IMR-90 (cell line): ENCODE measurements at regions not wholly inside any gene's neighbourhood (a gene's known extent, or its start where the extent isn't known, plus 50 kb on each side); places are given as distances from the start of the nearest gene placed in this dataset.

Experiments
- ATAC-seq: fragments of 200-7000 bp; cut with Tn5 transposase; 2 replicates; pipeline ENCODE4 v1.9.1; 2020; ENCODE audit warnings: low read depth, mild to moderate bottlenecking, moderate library complexity
- BruUV-seq: library from RNA; stranded (reverse); fragments of 400-500 nt; replicated peaks from 2 replicates; lab custom pipeline; 2021; lab: Mats Ljungman, UMichigan
- CTCF ChIA-PET: fragments of 300-600 bp; formaldehyde crosslinking; extraction: SDS; loops from one replicate; lab custom pipeline; 2021; ENCODE audit warnings: antibody characterized with exemption; lab: Yijun Ruan, JAX
- POLR2A ChIA-PET: fragments of 300-600 bp; sonication (Branson Sonifier 250); formaldehyde crosslinking; loops from one replicate; lab custom pipeline; 2022; ENCODE audit warnings: antibody characterized with exemption; ENCODE audit not compliant: unreplicated experiment; lab: Charles Lee
- DNase-seq: peaks from one replicate; pipeline ENCODE4 v3.0.0; 2013
- H2AFZ ChIP-seq: replicated peaks from 2 replicates; pipeline ENCODE3; 2013; ENCODE audit warnings: low read length, mild to moderate bottlenecking; ENCODE audit not compliant: poor library complexity
- H2AK5ac ChIP-seq: 2 replicates; pipeline ENCODE4 v1.6.1; 2013; ENCODE audit warnings: low read depth, low read length, inconsistent platforms
- H2AK9ac ChIP-seq: replicated peaks from 2 replicates; pipeline ENCODE3; 2013; ENCODE audit warnings: mild to moderate bottlenecking, low read depth, low read length, moderate library complexity; ENCODE audit not compliant: poor library complexity
- H2BK120ac ChIP-seq: 2 replicates; pipeline ENCODE4 v1.6.1; 2013; ENCODE audit warnings: low read depth, low read length, inconsistent platforms
- H2BK15ac ChIP-seq: 3 replicates; pipeline ENCODE4 v1.6.1; 2013; ENCODE audit warnings: low read depth, low read length, inconsistent platforms
- H2BK20ac ChIP-seq: 2 replicates; pipeline ENCODE4 v1.6.1; 2013; ENCODE audit warnings: low read depth, mild to moderate bottlenecking, inconsistent platforms, low read length, moderate library complexity
- H2BK5ac ChIP-seq: 2 replicates; pipeline ENCODE4 v1.6.1; 2013; ENCODE audit warnings: mild to moderate bottlenecking, low read depth, low read length, inconsistent platforms; ENCODE audit not compliant: poor library complexity, severe bottlenecking
- H3K14ac ChIP-seq: replicated peaks from 2 replicates; pipeline ENCODE4 v1.6.1; 2013; ENCODE audit warnings: low read depth, low read length, inconsistent platforms
- H3K18ac ChIP-seq: 2 replicates; pipeline ENCODE4 v1.6.1; 2013; ENCODE audit warnings: low read depth, low read length, control low read depth
- H3K23ac ChIP-seq: 2 replicates; pipeline ENCODE4 v1.6.1; 2013; ENCODE audit warnings: low read depth, low read length, inconsistent platforms
- H3K27ac ChIP-seq: 2 replicates; pipeline ENCODE4 v1.5.1; 2013; ENCODE audit warnings: mild to moderate bottlenecking, control low read depth, low read length; ENCODE audit not compliant: insufficient read depth
- H3K27me3 ChIP-seq: 2 replicates; pipeline ENCODE4 v1.6.1; 2013; ENCODE audit warnings: low read length; ENCODE audit not compliant: control insufficient read depth, insufficient read depth
- H3K36me3 ChIP-seq: 2 replicates; pipeline ENCODE4 v1.6.1; 2013; ENCODE audit warnings: low read length, mixed read lengths; ENCODE audit not compliant: control insufficient read depth, insufficient read depth
- H3K4ac ChIP-seq: 2 replicates; pipeline ENCODE4 v1.6.1; 2013; ENCODE audit warnings: low read depth, low read length, inconsistent platforms
- H3K4me1 ChIP-seq: 2 replicates; pipeline ENCODE4 v1.6.1; 2013; ENCODE audit warnings: low read length, mixed read lengths; ENCODE audit not compliant: control insufficient read depth, insufficient read depth
- H3K4me2 ChIP-seq: 2 replicates; pipeline ENCODE4 v1.6.1; 2013; ENCODE audit warnings: low read depth, mild to moderate bottlenecking, control low read depth, low read length, moderate library complexity
- H3K4me3 ChIP-seq: 2 replicates; pipeline ENCODE4 v1.5.1; 2013; ENCODE audit warnings: low read depth, mild to moderate bottlenecking, control low read depth, low read length, moderate library complexity; ENCODE audit not compliant: insufficient read depth
- H3K56ac ChIP-seq: 2 replicates; pipeline ENCODE4 v1.6.1; 2013; ENCODE audit warnings: low read length, inconsistent platforms; ENCODE audit not compliant: insufficient read depth; ENCODE audit errors: extremely low read depth
- H3K79me1 ChIP-seq, 2 experiments: 2 replicates each; pipeline ENCODE4 v1.6.1; 2013; ENCODE audit warnings: low read length in 2 of 2, inconsistent platforms in 1 of 2, low read depth in 1 of 2
- H3K9ac ChIP-seq: 2 replicates; pipeline ENCODE4 v1.6.1; 2013; ENCODE audit warnings: low read depth, low read length, control low read depth
- H3K9me1 ChIP-seq: 2 replicates; pipeline ENCODE4 v1.6.1; 2013; ENCODE audit warnings: low read length, inconsistent platforms; ENCODE audit not compliant: insufficient read depth
- H3K9me3 ChIP-seq: 2 replicates; pipeline ENCODE4 v1.6.1; 2013; ENCODE audit warnings: low read length; ENCODE audit not compliant: control insufficient read depth, insufficient read depth
- H4K20me1 ChIP-seq: 2 replicates; pipeline ENCODE4 v1.6.1; 2013; ENCODE audit warnings: low read length, inconsistent platforms; ENCODE audit not compliant: insufficient read depth
- H4K5ac ChIP-seq: 2 replicates; pipeline ENCODE4 v1.6.1; 2013; ENCODE audit warnings: mild to moderate bottlenecking, low read depth, low read length, control low read depth
- H4K8ac ChIP-seq, 2 experiments: 2 replicates each; pipeline ENCODE4 v1.6.1; 2013; ENCODE audit warnings: low read depth in 2 of 2, low read length in 2 of 2, control low read depth in 1 of 2, inconsistent platforms in 1 of 2
- H4K91ac ChIP-seq: 2 replicates; pipeline ENCODE4 v1.6.1; 2013; ENCODE audit warnings: low read depth, low read length, inconsistent platforms; ENCODE audit not compliant: insufficient read depth
- BHLHE40 ChIP-seq: fragments of 150-350 bp; IDR thresholded peaks from 2 replicates; pipeline ENCODE4 v1.6.1; 2016; ENCODE audit warnings: mild to moderate bottlenecking, low read depth, low read length
- CEBPB ChIP-seq: IDR thresholded peaks from 2 replicates; pipeline ENCODE4 v1.6.1; 2012; ENCODE audit warnings: low read depth, low read length, improper control_type of control experiment
- CHD1 ChIP-seq: IDR thresholded peaks from 2 replicates; pipeline ENCODE4 v1.6.1; 2012; ENCODE audit warnings: low read depth, low read length, improper control_type of control experiment
- CTCF ChIP-seq: conservative IDR thresholded peaks from 2 replicates; pipeline ENCODE4 v1.5.1; 2012; ENCODE audit warnings: mild to moderate bottlenecking, low read depth, low read length, improper control_type of control experiment
- FOS ChIP-seq: fragments of 150-350 bp; IDR thresholded peaks from 2 replicates; pipeline ENCODE4 v1.6.1; 2016; ENCODE audit warnings: low read depth, low read length
- MAFK ChIP-seq: IDR thresholded peaks from 2 replicates; pipeline ENCODE4 v1.6.1; 2012; ENCODE audit warnings: low read depth, low read length, improper control_type of control experiment
- MAZ ChIP-seq: IDR thresholded peaks from 2 replicates; pipeline ENCODE4 v1.6.1; 2012; ENCODE audit warnings: low read depth, mild to moderate bottlenecking, low read length, improper control_type of control experiment, moderate library complexity, borderline replicate concordance
- MXI1 ChIP-seq: IDR thresholded peaks from 2 replicates; pipeline ENCODE4 v1.6.1; 2012; ENCODE audit warnings: low read depth, mild to moderate bottlenecking, low read length, moderate library complexity, borderline replicate concordance
- NFE2L2 ChIP-seq: fragments of 150-350 bp; IDR thresholded peaks from 2 replicates; pipeline ENCODE4 v1.6.1; 2016; ENCODE audit warnings: low read depth, mild to moderate bottlenecking, low read length
- POLR2A ChIP-seq: IDR thresholded peaks from 2 replicates; pipeline ENCODE4 v1.6.1; 2012; ENCODE audit warnings: mild to moderate bottlenecking, low read depth, low read length
- RAD21 ChIP-seq: IDR thresholded peaks from 2 replicates; pipeline ENCODE4 v1.6.1; 2012; ENCODE audit warnings: low read length, improper control_type of control experiment
- RCOR1 ChIP-seq: IDR thresholded peaks from 2 replicates; pipeline ENCODE4 v1.6.1; 2012; ENCODE audit warnings: mild to moderate bottlenecking, low read length, improper control_type of control experiment; ENCODE audit not compliant: insufficient replicate concordance
- SMC3 ChIP-seq: fragments of 150-350 bp; IDR thresholded peaks from 2 replicates; pipeline ENCODE4 v1.6.1; 2016; ENCODE audit warnings: low read depth, mild to moderate bottlenecking, antibody characterized with exemption, low read length, moderate library complexity
- USF2 ChIP-seq: fragments of 150-350 bp; IDR thresholded peaks from 2 replicates; pipeline ENCODE4 v1.6.1; 2017; ENCODE audit warnings: mild to moderate bottlenecking, antibody characterized with exemption, low read length, low read depth
- WGBS, 2 experiments: methylation state at CpG; one replicate each; pipeline versions ENCODE4 v1.1.5 to v1.1.7; 2013; ENCODE audit warnings: missing lambda C conversion rate in 2 of 2; ENCODE audit not compliant: insufficient read length in 1 of 2; ENCODE audit errors: extremely low coverage in 2 of 2; 5-methylcytosine and 5-hydroxymethylcytosine counted together
- dilution Hi-C: fragments of 300-500 bp; cut with HindIII; formaldehyde crosslinking; loops from one replicate; pipeline ENCODE4 v1.14.3; 2018; ENCODE audit warnings: low sequenced_read_pairs; ENCODE audit not compliant: unreplicated experiment
- in situ Hi-C: fragments of 300-500 bp; cut with MboI; formaldehyde crosslinking; loops from 3 replicates; pipeline ENCODE4 v1.14.3; 2019; ENCODE audit warnings: low sequenced_read_pairs, inconsistent platforms, mixed read lengths
- intact Hi-C: fragments of 100-400 bp; cut with micrococcal nuclease; formaldehyde crosslinking; loops from 2 replicates; pipeline ENCODE4 v1.10.0; 2022

GRCh38 chr5:2205185-2205585 is 322.5 kb upstream of the IRX4 start:
- no peak overlapping the region for H3K9ac ChIP-seq
- DNase-seq: no peak
- H3K18ac ChIP-seq: no peak overlapping the region
- intact Hi-C loops: no loop called here
- no peak overlapping the region for H3K4ac ChIP-seq
- no peak overlapping the region for H4K91ac ChIP-seq
- no peaks in the 10 kb centered on the region for H3K79me1 ChIP-seq
- WGBS, 2 experiments: 37% methylated on average over 3 of the region's 14 CpGs; no CpG with 5 or more reads in 1 of the 2 experiments
- no peak for TF ChIP-seq POLR2A
- no peak for TF ChIP-seq BHLHE40
- no peak for TF ChIP-seq MXI1
- TF ChIP-seq SMC3: no peak
- no peak for TF ChIP-seq NFE2L2
- TF ChIP-seq CTCF: no peak
- TF ChIP-seq FOS: no peak
- no peak for TF ChIP-seq RAD21
- TF ChIP-seq MAZ: no peak
- TF ChIP-seq MAFK: no peak
- no peak for TF ChIP-seq CHD1
- TF ChIP-seq USF2: no peak
- TF ChIP-seq RCOR1: no peak
- TF ChIP-seq CEBPB: no peak
- H4K8ac ChIP-seq: no peak overlapping the region
- no peak overlapping the region for H2AK5ac ChIP-seq
- BruUV-seq: no TSS peak
- H3K23ac ChIP-seq: no peak overlapping the region
- no peak overlapping the region for H3K4me2 ChIP-seq
- POLR2A ChIA-PET: no interaction called here
- no peak overlapping the region for H2BK5ac ChIP-seq
- H3K9me1 ChIP-seq: no peaks in the 10 kb centered on the region
- H3K4me1 ChIP-seq: no peaks in the 10 kb centered on the region
- no peak overlapping the region for H2BK120ac ChIP-seq
- H3K9me3 ChIP-seq: peaks cover 27% of the 10 kb centered on the region
- H4K20me1 ChIP-seq: no peaks in the 10 kb centered on the region
- dilution Hi-C loops: no loop called here
- no peak overlapping the region for H3K14ac ChIP-seq
- in situ Hi-C loops: no loop called here
- no peak overlapping the region for H3K56ac ChIP-seq
- no peak for ATAC-seq
- no peaks in the 10 kb centered on the region for H3K27me3 ChIP-seq
- H2AFZ ChIP-seq: no peak overlapping the region
- no peak overlapping the region for H2AK9ac ChIP-seq
- no peak overlapping the region for H3K4me3 ChIP-seq
- no peaks in the 10 kb centered on the region for H3K36me3 ChIP-seq
- no peak overlapping the region for H2BK15ac ChIP-seq
- CTCF ChIA-PET: no interaction called here
- no peak overlapping the region for H4K5ac ChIP-seq
- no peak overlapping the region for H2BK20ac ChIP-seq
- H3K27ac ChIP-seq: no peak overlapping the region
